ENCODE measurements at regions not wholly inside any gene's neighbourhood (a gene's known extent, or its start where the extent isn't known, plus 50 kb on each side); places are given as distances from the start of the nearest gene placed in this dataset.

DNA sequence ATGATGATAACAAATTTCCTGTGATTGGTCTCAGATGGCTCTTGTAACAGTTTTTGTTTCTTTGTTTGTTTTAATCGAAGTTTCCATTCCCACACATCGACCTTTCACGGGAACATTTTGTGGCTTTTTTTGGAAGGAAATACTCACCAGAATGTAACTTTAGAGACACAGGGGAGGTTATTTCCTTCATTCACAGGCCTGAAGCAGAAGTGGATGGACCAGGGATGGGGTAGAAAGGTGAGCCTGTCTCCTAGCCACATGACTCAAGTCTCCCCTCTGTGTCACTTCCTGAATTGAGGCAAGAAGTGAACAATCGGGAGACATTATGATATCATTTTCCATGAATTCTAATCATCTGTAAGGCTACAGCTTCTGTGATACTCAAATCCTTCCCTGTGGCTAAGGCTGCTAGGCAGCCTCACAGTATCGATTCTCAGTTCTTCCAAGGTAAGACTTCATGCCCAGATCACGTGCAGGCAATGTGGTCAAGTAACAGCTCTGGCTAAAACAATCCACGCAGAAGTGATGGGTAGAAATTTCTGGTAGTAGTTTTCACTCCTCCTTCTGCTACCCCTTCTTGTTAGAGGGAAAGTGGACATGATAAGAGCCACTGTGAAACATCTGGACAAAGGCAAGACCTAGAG lies 203.9 kb upstream of the NEBL start:
- Histone ChIP-seq H3K36me3 (replicated peaks in 1 of 2; ENCODE audit: insufficient read depth in 1 of 2, low read depth in 2 of 2) (no peaks in the 10 kb centered on the region), H3K4me3 (no peak overlapping the region), H3K27me3 (no peaks in the 10 kb centered on the region), H3K9me3 (no peaks in the 10 kb centered on the region), H3K27ac (no peak overlapping the region), H3K4me1 (peaks cover 12% of the 10 kb centered on the region)
- intact Hi-C loops (cut with DNase I) = no loop called here
- peak in 1 of 4 donors; percentile 13 for DNase-seq
- no peak for TF ChIP-seq POLR2A (IDR thresholded peaks at IDR 0.05)
- TF ChIP-seq, protein P1, sequence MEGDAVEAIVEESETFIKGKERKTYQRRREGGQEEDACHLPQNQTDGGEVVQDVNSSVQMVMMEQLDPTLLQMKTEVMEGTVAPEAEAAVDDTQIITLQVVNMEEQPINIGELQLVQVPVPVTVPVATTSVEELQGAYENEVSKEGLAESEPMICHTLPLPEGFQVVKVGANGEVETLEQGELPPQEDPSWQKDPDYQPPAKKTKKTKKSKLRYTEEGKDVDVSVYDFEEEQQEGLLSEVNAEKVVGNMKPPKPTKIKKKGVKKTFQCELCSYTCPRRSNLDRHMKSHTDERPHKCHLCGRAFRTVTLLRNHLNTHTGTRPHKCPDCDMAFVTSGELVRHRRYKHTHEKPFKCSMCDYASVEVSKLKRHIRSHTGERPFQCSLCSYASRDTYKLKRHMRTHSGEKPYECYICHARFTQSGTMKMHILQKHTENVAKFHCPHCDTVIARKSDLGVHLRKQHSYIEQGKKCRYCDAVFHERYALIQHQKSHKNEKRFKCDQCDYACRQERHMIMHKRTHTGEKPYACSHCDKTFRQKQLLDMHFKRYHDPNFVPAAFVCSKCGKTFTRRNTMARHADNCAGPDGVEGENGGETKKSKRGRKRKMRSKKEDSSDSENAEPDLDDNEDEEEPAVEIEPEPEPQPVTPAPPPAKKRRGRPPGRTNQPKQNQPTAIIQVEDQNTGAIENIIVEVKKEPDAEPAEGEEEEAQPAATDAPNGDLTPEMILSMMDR (IDR thresholded peaks at IDR 0.05) = no peak
- 48 to 51% methylated on average over 7 of the region's 7 CpGs for WGBS, 2 donors
- ATAC-seq = no peak

DNA sequence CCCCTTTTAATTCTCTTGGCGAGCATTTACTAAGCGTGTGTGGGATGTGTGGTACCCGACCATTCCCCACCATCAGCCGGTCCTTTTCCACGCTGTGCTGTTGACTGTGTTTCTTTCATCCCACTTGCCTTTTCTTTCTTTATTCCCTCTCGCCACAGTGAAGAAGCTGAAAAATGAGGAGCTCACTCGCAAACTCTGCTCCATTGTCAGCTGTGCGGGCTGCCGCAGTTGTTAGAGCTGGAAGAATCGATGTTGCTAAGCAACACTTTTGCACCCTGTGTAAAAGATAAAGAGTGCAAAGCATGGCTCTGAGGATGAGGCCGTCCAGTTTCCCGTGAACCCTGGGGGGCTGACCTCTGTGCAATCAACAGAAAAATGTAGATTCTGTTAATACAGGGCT lies 203.1 kb upstream of the NEBL start:
- Histone ChIP-seq H3K27ac (no peak overlapping the region), H3K9me3 (no peaks in the 10 kb centered on the region), H3K4me3 (no peak overlapping the region), H3K27me3 (no peaks in the 10 kb centered on the region), H3K4me1 (peaks cover 12% of the 10 kb centered on the region), H3K36me3 (replicated peaks in 1 of 2; ENCODE audit: insufficient read depth in 1 of 2, low read depth in 2 of 2) (no peaks in the 10 kb centered on the region)
- TF ChIP-seq, protein P1 (IDR thresholded peaks at IDR 0.05) = no peak
- TF ChIP-seq POLR2A (IDR thresholded peaks at IDR 0.05) = no peak
- WGBS, 2 donors = 81 to 90% methylated on average over 12 of the region's 12 CpGs
- no peak for DNase-seq
- intact Hi-C loops (cut with DNase I) = no loop called here
- no peak for ATAC-seq

DNA sequence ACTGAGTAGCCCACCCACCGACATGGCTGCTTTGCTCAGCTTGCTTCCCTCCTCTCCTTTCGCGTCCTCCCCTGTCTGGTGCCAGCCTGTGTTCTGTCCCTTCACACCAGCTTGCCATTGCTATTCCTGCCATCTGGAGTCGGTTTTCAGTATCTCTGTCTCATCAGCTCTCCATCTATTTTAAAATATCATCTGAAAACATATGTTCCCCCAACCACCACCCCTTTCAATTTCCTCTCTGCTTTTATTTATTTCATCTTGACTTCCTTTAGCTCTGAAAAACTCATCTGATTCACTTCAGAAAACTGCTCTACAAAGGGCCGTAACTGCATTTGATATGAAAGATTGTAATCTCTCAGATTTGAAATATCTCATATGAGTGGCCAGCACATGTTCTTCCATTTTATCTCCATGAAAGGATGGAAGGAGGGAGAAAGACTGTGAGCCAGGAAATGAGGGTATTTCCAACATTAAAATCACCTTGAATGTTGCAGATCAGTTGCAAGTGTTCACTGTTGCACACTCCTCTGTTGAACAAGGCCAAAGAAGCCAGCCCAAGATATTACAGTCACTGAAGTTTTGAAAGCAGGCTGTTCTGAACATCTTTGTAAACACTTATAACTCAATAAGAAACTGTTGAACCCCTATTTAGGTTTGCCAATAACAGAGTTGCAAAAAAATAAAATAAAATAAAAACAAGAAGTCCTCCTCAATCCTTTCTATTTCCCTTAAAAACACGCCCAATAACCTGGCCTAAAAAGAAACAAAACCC lies 202.4 kb upstream of the NEBL start:
- Histone ChIP-seq H3K36me3 (replicated peaks in 1 of 2; ENCODE audit: insufficient read depth in 1 of 2, low read depth in 2 of 2) (no peaks in the 10 kb centered on the region), H3K27ac (no peak overlapping the region), H3K4me3 (no peak overlapping the region), H3K9me3 (no peaks in the 10 kb centered on the region), H3K27me3 (no peaks in the 10 kb centered on the region), H3K4me1 (peaks cover 12% of the 10 kb centered on the region)
- ATAC-seq = no peak
- intact Hi-C loops (cut with DNase I) = no loop called here
- TF ChIP-seq, protein P1 (IDR thresholded peaks at IDR 0.05) = no peak
- TF ChIP-seq POLR2A (IDR thresholded peaks at IDR 0.05) = no peak
- WGBS, 2 donors = 74 to 86% methylated on average over 6 of the region's 6 CpGs
- no peak for DNase-seq

DNA sequence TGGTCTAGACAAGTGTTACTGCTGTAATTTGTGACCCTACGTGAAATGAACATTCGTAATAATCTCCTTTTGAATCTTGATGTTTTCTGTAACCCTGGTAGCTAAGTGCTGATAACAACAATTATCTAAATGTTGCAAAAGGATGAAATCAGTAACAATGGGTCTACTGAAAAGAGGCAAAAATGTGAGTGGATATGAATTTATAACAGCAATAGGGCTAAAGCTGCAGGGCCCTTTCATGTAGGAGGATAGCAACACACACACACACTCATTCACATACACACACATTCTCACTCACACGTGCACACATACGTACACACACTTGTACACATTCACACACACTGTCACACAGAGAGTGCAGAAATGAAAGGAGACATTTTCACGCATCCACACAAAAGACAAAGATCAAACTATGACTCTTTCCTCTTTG lies 200.8 kb upstream of the NEBL start:
- 75 to 78% methylated on average over 5 of the region's 5 CpGs for WGBS, 2 donors
- Histone ChIP-seq H3K27ac (peak overlapping the region in 1 of 4 donors; percentile 58), H3K4me3 (no peak overlapping the region), H3K27me3 (no peaks in the 10 kb centered on the region), H3K4me1 (peaks cover 13% of the 10 kb centered on the region), H3K9me3 (no peaks in the 10 kb centered on the region), H3K36me3 (replicated peaks in 1 of 2; ENCODE audit: insufficient read depth in 1 of 2, low read depth in 2 of 2) (no peaks in the 10 kb centered on the region)
- intact Hi-C loops (cut with DNase I) = no loop called here
- TF ChIP-seq, protein P1 (IDR thresholded peaks at IDR 0.05) = no peak
- no peak for DNase-seq
- ATAC-seq = no peak
